ENCODE measurements at regions not wholly inside any gene's neighbourhood (a gene's known extent, or its start where the extent isn't known, plus 50 kb on each side); places are given as distances from the start of the nearest gene placed in this dataset.

DNA sequence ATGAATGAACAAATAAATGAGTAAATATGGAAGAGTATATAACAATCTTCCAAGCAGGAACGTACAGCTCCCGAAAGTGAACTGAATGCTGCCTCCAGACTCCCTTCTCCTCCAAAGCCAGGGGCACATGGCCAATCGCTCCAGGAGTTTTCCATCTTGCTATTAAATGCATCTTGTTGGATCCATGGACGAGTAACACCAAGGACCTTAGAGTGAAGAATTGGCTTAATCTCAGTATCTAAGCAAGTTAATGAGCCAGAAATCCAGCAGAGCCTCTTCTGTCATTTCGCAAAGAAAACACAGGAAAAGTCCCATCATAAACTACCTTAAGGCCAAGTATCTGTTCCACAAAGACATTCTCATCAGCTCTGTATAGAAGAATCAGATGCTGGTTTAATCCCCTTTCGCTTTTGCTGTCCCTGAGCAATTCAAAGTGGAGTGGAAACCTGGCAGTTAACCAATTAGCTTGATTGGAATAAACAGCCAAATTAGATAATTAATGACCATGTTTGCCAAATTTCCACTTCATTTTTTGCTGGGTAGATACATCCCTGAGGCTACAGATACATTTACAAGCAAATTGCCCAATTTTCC, 116.0 kb downstream of the MIS18A start (continued):
- TF ChIP-seq, protein P1, sequence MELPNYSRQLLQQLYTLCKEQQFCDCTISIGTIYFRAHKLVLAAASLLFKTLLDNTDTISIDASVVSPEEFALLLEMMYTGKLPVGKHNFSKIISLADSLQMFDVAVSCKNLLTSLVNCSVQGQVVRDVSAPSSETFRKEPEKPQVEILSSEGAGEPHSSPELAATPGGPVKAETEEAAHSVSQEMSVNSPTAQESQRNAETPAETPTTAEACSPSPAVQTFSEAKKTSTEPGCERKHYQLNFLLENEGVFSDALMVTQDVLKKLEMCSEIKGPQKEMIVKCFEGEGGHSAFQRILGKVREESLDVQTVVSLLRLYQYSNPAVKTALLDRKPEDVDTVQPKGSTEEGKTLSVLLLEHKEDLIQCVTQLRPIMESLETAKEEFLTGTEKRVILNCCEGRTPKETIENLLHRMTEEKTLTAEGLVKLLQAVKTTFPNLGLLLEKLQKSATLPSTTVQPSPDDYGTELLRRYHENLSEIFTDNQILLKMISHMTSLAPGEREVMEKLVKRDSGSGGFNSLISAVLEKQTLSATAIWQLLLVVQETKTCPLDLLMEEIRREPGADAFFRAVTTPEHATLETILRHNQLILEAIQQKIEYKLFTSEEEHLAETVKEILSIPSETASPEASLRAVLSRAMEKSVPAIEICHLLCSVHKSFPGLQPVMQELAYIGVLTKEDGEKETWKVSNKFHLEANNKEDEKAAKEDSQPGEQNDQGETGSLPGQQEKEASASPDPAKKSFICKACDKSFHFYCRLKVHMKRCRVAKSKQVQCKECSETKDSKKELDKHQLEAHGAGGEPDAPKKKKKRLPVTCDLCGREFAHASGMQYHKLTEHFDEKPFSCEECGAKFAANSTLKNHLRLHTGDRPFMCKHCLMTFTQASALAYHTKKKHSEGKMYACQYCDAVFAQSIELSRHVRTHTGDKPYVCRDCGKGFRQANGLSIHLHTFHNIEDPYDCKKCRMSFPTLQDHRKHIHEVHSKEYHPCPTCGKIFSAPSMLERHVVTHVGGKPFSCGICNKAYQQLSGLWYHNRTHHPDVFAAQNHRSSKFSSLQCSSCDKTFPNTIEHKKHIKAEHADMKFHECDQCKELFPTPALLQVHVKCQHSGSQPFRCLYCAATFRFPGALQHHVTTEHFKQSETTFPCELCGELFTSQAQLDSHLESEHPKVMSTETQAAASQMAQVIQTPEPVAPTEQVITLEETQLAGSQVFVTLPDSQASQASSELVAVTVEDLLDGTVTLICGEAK (IDR thresholded peaks at IDR 0.05): no peak
- TF ChIP-seq, protein P1 (CRISPR knock-in tag; IDR thresholded peaks at IDR 0.05): no peak
- no peak for TF ChIP-seq MAFG (tag; conservative IDR thresholded peaks at IDR 0.05)
- no peak for TF ChIP-seq FIP1L1 (IDR thresholded peaks at IDR 0.05; ENCODE audit: low read depth, low read length, poor library complexity, severe bottlenecking)
- TF ChIP-seq, protein P2, sequence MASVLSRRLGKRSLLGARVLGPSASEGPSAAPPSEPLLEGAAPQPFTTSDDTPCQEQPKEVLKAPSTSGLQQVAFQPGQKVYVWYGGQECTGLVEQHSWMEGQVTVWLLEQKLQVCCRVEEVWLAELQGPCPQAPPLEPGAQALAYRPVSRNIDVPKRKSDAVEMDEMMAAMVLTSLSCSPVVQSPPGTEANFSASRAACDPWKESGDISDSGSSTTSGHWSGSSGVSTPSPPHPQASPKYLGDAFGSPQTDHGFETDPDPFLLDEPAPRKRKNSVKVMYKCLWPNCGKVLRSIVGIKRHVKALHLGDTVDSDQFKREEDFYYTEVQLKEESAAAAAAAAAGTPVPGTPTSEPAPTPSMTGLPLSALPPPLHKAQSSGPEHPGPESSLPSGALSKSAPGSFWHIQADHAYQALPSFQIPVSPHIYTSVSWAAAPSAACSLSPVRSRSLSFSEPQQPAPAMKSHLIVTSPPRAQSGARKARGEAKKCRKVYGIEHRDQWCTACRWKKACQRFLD (CRISPR knock-in tag; IDR thresholded peaks at IDR 0.05): no peak
- no peak for TF ChIP-seq NFE2L1 (tag; IDR thresholded peaks at IDR 0.05; ENCODE audit: borderline replicate concordance, low read depth)
